GM12874 (cell line): ENCODE measurements at regions not wholly inside any gene's neighbourhood (a gene's known extent, or its start where the extent isn't known, plus 50 kb on each side); places are given as distances from the start of the nearest gene placed in this dataset.

Experiments used
- TF ChIP-seq, protein P1 (sequence below): IDR thresholded peaks from 2 replicates; pipeline ENCODE4 v1.5.1; 2011; ENCODE audit warnings: low read depth, mild to moderate bottlenecking, control low read depth, low read length, moderate library complexity; ENCODE audit not compliant: insufficient read depth

DNA sequence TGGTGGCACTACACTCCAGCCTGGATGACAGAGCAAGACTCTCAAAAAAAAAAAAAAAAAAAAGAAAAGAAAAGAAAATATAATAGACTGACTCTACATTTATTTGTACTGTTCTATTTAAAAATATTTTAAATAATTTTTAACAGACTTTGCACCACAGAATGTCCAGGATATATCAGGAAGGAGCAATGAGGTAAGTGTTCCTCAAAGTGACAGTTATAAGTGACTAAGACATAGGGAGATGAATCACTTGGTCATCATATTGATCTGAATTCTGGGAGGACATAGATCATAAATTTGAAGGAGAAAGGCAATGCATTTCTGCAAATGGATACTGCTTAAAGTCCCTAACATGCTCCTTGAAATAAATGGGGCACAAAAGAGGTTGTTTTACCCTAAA, 221.5 kb downstream of the KCNC2 start:
- TF ChIP-seq, protein P1, sequence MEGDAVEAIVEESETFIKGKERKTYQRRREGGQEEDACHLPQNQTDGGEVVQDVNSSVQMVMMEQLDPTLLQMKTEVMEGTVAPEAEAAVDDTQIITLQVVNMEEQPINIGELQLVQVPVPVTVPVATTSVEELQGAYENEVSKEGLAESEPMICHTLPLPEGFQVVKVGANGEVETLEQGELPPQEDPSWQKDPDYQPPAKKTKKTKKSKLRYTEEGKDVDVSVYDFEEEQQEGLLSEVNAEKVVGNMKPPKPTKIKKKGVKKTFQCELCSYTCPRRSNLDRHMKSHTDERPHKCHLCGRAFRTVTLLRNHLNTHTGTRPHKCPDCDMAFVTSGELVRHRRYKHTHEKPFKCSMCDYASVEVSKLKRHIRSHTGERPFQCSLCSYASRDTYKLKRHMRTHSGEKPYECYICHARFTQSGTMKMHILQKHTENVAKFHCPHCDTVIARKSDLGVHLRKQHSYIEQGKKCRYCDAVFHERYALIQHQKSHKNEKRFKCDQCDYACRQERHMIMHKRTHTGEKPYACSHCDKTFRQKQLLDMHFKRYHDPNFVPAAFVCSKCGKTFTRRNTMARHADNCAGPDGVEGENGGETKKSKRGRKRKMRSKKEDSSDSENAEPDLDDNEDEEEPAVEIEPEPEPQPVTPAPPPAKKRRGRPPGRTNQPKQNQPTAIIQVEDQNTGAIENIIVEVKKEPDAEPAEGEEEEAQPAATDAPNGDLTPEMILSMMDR: no peak
